IPS-18a (cell line): ENCODE measurements at regions not wholly inside any gene's neighbourhood (a gene's known extent, or its start where the extent isn't known, plus 50 kb on each side); places are given as distances from the start of the nearest gene placed in this dataset.
"Not testable (repeated sequence)": the region's sequence is repeated elsewhere in the genome, so short reads cannot be mapped to it uniquely, and the experiment has no call there.

Source experiments
- H3K27ac ChIP-seq: one replicate; pipeline ENCODE4 v1.5.1; 2013; ENCODE audit warnings: low read length
- H3K27me3 ChIP-seq: one replicate; pipeline ENCODE4 v1.6.1; 2013; ENCODE audit warnings: mild to moderate bottlenecking, low read length; ENCODE audit not compliant: control insufficient read depth, insufficient read depth
- H3K36me3 ChIP-seq: one replicate; pipeline ENCODE4 v1.6.1; 2013; ENCODE audit warnings: low read depth, low read length; ENCODE audit not compliant: control insufficient read depth
- H3K4me1 ChIP-seq: one replicate; pipeline ENCODE4 v1.6.1; 2013; ENCODE audit warnings: low read depth, low read length; ENCODE audit not compliant: control insufficient read depth
- H3K4me3 ChIP-seq: one replicate; pipeline ENCODE4 v1.5.1; 2013; ENCODE audit warnings: low read length
- H3K9ac ChIP-seq: one replicate; pipeline ENCODE4 v1.6.1; 2013; ENCODE audit warnings: mild to moderate bottlenecking, low read length, moderate library complexity
- H3K9me3 ChIP-seq: one replicate; pipeline ENCODE4 v1.6.1; 2013; ENCODE audit warnings: low read depth, low read length; ENCODE audit not compliant: control insufficient read depth

- Histone ChIP-seq H3K27me3 (no peaks in the 10 kb centered on the region), H3K36me3 (no peaks in the 10 kb centered on the region), H3K9me3 (no peaks in the 10 kb centered on the region), H3K9ac (no peak overlapping the region), H3K4me1 (no peaks in the 10 kb centered on the region), H3K27ac (no peak overlapping the region), H3K4me3 (no peak overlapping the region)
Measured at GRCh38 chr5:155786108-155786507, 540.9 kb upstream of the SGCD start.

DNA sequence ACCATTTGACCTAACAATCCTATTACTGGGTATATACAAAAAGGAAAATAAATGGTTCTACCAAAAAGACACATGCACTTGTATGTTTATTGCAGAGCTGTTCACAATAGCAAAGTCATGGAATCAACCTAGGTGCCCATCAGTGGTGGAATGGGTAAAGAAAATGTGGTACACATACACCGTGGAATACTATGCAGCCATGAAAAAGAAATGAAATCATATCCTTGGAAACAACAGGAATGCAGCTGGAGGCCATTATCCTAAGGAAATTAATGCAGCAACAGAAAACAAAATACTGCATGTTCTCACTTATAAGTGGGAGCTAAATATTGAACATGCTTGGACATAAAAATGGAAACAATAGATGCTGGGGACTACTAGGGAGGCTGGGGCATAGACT is 534.1 kb upstream of the SGCD start:
- Histone ChIP-seq H3K4me1 (no peaks in the 10 kb centered on the region), H3K27me3 (no peaks in the 10 kb centered on the region), H3K9ac (no peak overlapping the region), H3K27ac (no peak overlapping the region), H3K9me3 (peaks cover 20% of the 10 kb centered on the region), H3K4me3 (no peak overlapping the region), H3K36me3 (no peaks in the 10 kb centered on the region)

GRCh38 chr5:155794795-155795194 is 532.2 kb upstream of the SGCD start:
- Histone ChIP-seq H3K4me3 (no peak overlapping the region), H3K9me3 (peaks cover 20% of the 10 kb centered on the region), H3K9ac (no peak overlapping the region), H3K36me3 (no peaks in the 10 kb centered on the region), H3K27ac (no peak overlapping the region), H3K4me1 (no peaks in the 10 kb centered on the region), H3K27me3 (no peaks in the 10 kb centered on the region)

DNA sequence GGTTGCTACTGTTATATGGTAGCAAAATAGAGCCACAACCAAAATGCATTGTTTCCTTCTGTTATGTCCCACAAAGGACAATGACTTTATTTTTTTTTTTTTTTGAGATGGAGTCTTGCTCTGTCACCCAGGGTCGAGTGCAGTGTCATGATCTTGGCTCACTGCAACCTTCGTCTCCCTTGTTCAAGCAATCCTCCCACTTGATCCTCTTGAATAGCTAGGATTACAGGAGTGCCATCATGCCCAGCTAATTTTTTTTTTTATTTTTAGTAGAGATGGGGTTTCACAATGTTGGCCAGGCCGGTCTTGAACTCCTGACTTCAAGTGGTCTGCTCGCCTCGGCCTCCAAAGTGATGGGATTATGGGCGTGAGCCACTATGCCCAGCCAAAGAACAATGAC is 527.7 kb upstream of the SGCD start:
- H3K27ac ChIP-seq = no peak overlapping the region
- H3K36me3 ChIP-seq = no peaks in the 10 kb centered on the region
- no peaks in the 10 kb centered on the region for H3K4me1 ChIP-seq
- H3K9me3 ChIP-seq = peaks cover 14% of the 10 kb centered on the region
- no peak overlapping the region for H3K9ac ChIP-seq
- H3K4me3 ChIP-seq = no peak overlapping the region
- H3K27me3 ChIP-seq = no peaks in the 10 kb centered on the region

DNA sequence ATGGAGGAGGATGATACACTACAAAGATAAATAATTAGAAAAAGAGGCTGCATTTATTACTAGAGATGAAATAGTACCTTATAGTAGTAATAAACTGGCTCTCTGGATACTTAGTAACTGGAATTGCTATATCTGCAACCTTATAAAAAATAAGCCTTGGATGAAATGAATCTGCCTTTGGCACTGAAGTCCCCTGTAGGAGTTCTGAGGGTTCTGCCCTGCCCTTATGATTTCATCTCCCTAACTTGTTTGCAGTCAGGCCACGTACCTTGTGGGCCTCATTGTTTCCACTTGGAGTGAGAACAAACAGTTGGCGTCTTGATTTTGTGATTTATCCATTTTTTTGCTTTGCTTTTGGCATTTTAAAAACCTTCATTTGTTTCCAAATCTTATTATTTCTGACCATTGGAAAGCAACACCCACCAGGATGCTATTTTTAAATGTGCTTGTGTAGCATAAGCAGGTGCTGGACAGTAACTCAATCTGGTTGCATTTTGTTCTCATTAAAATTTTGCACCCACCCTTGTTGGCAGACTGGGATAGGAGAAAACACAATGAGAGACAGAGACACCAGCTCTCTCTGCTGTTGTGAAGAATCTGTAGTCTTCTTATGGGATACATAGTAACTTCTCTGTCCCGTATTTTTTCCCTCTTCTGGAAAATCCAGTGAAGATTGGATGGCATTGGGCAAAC is 518.9 kb upstream of the SGCD start:
- Histone ChIP-seq H3K4me3 (no peak overlapping the region), H3K9ac (no peak overlapping the region), H3K4me1 (no peaks in the 10 kb centered on the region), H3K27me3 (no peaks in the 10 kb centered on the region), H3K27ac (no peak overlapping the region), H3K36me3 (no peaks in the 10 kb centered on the region), H3K9me3 (no peaks in the 10 kb centered on the region)

GRCh38 chr5:155815248-155815647 is 511.7 kb upstream of the SGCD start:
- H3K9me3 ChIP-seq = no peaks in the 10 kb centered on the region
- H3K4me1 ChIP-seq = no peaks in the 10 kb centered on the region
- no peak overlapping the region for H3K4me3 ChIP-seq
- no peak overlapping the region for H3K9ac ChIP-seq
- H3K27me3 ChIP-seq = no peaks in the 10 kb centered on the region
- no peaks in the 10 kb centered on the region for H3K36me3 ChIP-seq
- H3K27ac ChIP-seq = no peak overlapping the region

GRCh38 chr5:155822177-155822576 is 504.8 kb upstream of the SGCD start:
- no peak overlapping the region for H3K27ac ChIP-seq
- no peak overlapping the region for H3K4me3 ChIP-seq
- H3K4me1 ChIP-seq = no peaks in the 10 kb centered on the region
- no peaks in the 10 kb centered on the region for H3K36me3 ChIP-seq
- H3K9ac ChIP-seq = no peak overlapping the region
- H3K9me3 ChIP-seq = no peaks in the 10 kb centered on the region
- H3K27me3 ChIP-seq = no peaks in the 10 kb centered on the region

DNA sequence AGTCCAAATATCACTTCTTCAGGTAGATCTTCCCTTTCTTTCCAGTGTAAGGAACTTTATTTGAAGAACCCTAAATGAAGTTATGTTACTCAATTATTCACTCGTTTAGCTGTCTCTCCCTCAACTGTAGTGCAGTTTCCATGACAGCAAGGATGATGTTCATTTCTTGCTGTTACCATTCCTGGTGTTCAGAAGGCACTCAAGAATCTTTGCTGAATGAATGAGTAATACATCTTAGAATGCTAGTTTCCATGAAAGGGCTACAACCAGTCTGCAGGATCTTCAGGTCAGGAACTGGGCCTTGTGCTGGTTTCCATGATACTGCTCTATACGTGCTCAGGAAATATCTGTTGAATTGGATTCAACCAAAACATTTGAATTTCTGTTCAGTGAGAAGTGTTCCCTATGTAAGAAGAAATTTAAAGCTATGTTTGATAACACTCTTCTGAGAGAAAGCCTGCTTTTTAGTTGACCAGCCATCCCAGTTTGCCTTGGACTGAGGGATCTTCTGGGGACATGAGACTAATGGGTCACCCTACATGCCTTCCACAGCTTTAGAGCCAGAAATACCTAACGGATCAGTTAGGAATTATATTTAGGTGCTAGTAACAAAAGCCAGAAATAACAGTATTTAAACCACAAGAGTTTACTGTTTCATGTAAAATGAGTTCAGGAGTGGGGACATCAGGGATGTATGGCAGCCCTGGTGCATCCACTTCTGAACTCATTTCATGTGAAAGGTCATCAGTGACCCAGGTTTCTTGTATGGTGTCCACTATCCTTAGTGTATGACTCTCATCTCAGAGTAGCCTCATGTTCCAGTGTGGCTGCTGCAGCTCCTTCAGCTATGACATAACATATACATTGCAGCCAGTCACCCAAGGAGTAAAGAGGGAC is 500.1 kb upstream of the SGCD start:
- Histone ChIP-seq H3K27me3 (no peaks in the 10 kb centered on the region), H3K9me3 (no peaks in the 10 kb centered on the region), H3K4me1 (no peaks in the 10 kb centered on the region), H3K27ac (no peak overlapping the region), H3K36me3 (no peaks in the 10 kb centered on the region), H3K9ac (no peak overlapping the region), H3K4me3 (no peak overlapping the region)

GRCh38 chr5:155827508-155827815 is 499.5 kb upstream of the SGCD start:
- H3K27ac ChIP-seq, H3K4me3 ChIP-seq, H3K9me3 ChIP-seq: not testable (repeated sequence)

GRCh38 chr5:155827949-155828348 is 499.0 kb upstream of the SGCD start:
- H3K9me3 ChIP-seq = no peaks in the 10 kb centered on the region
- no peak overlapping the region for H3K27ac ChIP-seq
- no peaks in the 10 kb centered on the region for H3K27me3 ChIP-seq
- H3K4me1 ChIP-seq = no peaks in the 10 kb centered on the region
- H3K9ac ChIP-seq = no peak overlapping the region
- H3K4me3 ChIP-seq = no peak overlapping the region
- no peaks in the 10 kb centered on the region for H3K36me3 ChIP-seq

More at GRCh38 chr5:155827508-155827815, 499.5 kb upstream of the SGCD start:
- not testable (repeated sequence) for H3K27me3 ChIP-seq, H3K9ac ChIP-seq, H3K36me3 ChIP-seq, H3K4me1 ChIP-seq

- H3K9me3 ChIP-seq = no peaks in the 10 kb centered on the region
- H3K36me3 ChIP-seq = no peaks in the 10 kb centered on the region
- no peak overlapping the region for H3K27ac ChIP-seq
- no peak overlapping the region for H3K9ac ChIP-seq
- H3K4me3 ChIP-seq = no peak overlapping the region
- no peaks in the 10 kb centered on the region for H3K4me1 ChIP-seq
- H3K27me3 ChIP-seq = no peaks in the 10 kb centered on the region
Measured at GRCh38 chr5:155831491-155831890, 495.5 kb upstream of the SGCD start.

GRCh38 chr5:155833287-155833686 is 493.7 kb upstream of the SGCD start:
- no peak overlapping the region for H3K9ac ChIP-seq
- H3K36me3 ChIP-seq = no peaks in the 10 kb centered on the region
- H3K4me3 ChIP-seq = no peak overlapping the region
- H3K9me3 ChIP-seq = no peaks in the 10 kb centered on the region
- no peaks in the 10 kb centered on the region for H3K27me3 ChIP-seq
- no peak overlapping the region for H3K27ac ChIP-seq
- H3K4me1 ChIP-seq = no peaks in the 10 kb centered on the region
